B cell (primary cell): ENCODE measurements at regions not wholly inside any gene's neighbourhood (a gene's known extent, or its start where the extent isn't known, plus 50 kb on each side); places are given as distances from the start of the nearest gene placed in this dataset.

Source experiments
- ATAC-seq: fragments of 200-7000 bp; cut with Tn5 transposase; one replicate; pipeline ENCODE4 v1.10.0; 2021; ENCODE audit warnings: low read depth, mild to moderate bottlenecking, moderate number of reproducible peaks, moderate library complexity
- CTCF ChIA-PET: fragments of 350-600 bp; sonication (Branson Sonifier 250); formaldehyde crosslinking; loops from one replicate; lab custom pipeline; 2021; ENCODE audit warnings: antibody characterized with exemption, inconsistent platforms; lab: Charles Lee
- POLR2A ChIA-PET: fragments of 350-600 bp; sonication (Branson Sonifier 250); formaldehyde crosslinking; loops from one replicate; lab custom pipeline; 2021; ENCODE audit warnings: antibody characterized with exemption; lab: Charles Lee
- DNase-seq: peaks from one replicate; pipeline ENCODE4 v3.0.0; 2013
- H2AFZ ChIP-seq: 2 replicates; pipeline ENCODE4 v1.6.1; 2012; ENCODE audit warnings: mild to moderate bottlenecking, low read depth, low read length; ENCODE audit not compliant: insufficient read depth, poor library complexity, severe bottlenecking
- H3K27ac ChIP-seq, 2 donors: 1 replicate in 1 of 2; 2 replicates in 1 of 2; pipeline ENCODE4 v1.5.1; 2012 to 2013; ENCODE audit warnings: low read length in 2 of 2, mild to moderate bottlenecking in 2 of 2, moderate library complexity in 1 of 2
- H3K27me3 ChIP-seq, 4 experiments: fragments of 200-600 bp in 1 of 4; sonication (generic) in 1 of 4; replicated peaks in 1 of 4; 1 replicate in 2 of 4; 2 replicates in 2 of 4; pipeline versions ENCODE4 v1.6.1 to v1.7.0; 2013 to 2016; ENCODE audit warnings: low read length in 3 of 4, mild to moderate bottlenecking in 2 of 4, mixed read lengths in 1 of 4, moderate library complexity in 1 of 4; ENCODE audit not compliant: insufficient read depth in 4 of 4, control insufficient read depth in 3 of 4; ENCODE audit errors: control extremely low read depth in 1 of 4
- H3K36me3 ChIP-seq, 2 experiments: replicated peaks in 1 of 2; 1 replicate in 1 of 2; 2 replicates in 1 of 2; pipeline versions ENCODE4 v1.6.1 to v1.7.1; 2013; ENCODE audit warnings: low read length in 1 of 2; ENCODE audit not compliant: insufficient read depth in 2 of 2, control insufficient read depth in 1 of 2; ENCODE audit errors: control extremely low read depth in 1 of 2, extremely low read depth in 1 of 2
- H3K4me1 ChIP-seq, 2 donors: fragments of 200-600 bp in 1 of 2; sonication (generic) in 1 of 2; 1 replicate in 1 of 2; 2 replicates in 1 of 2; pipeline versions ENCODE4 v1.5.1 to v1.6.1; 2013 to 2017; ENCODE audit warnings: low read length in 2 of 2; ENCODE audit not compliant: control insufficient read depth in 2 of 2, insufficient read depth in 2 of 2
- H3K4me2 ChIP-seq: replicated peaks from 2 replicates; pipeline ENCODE3; 2012; ENCODE audit warnings: mild to moderate bottlenecking, low read depth, low read length; ENCODE audit not compliant: poor library complexity, severe bottlenecking
- H3K4me3 ChIP-seq, 5 experiments: fragments of 200-600 bp in 1 of 5; sonication (generic) in 1 of 5; 1 replicate in 3 of 5; 2 replicates in 2 of 5; pipeline versions ENCODE4 v1.5.1 to v1.7.0; 2011 to 2016; ENCODE audit warnings: low read length in 4 of 5, mild to moderate bottlenecking in 4 of 5, low read depth in 2 of 5, control low read depth in 1 of 5, moderate library complexity in 1 of 5; ENCODE audit not compliant: insufficient read depth in 1 of 5; ENCODE audit errors: control extremely low read depth in 1 of 5, extremely low read depth in 1 of 5
- H3K79me2 ChIP-seq: fragments of 200-600 bp; sonication (generic); one replicate; pipeline ENCODE4 v1.6.0; 2016; ENCODE audit warnings: low read length; ENCODE audit not compliant: control insufficient read depth, insufficient read depth
- H3K9ac ChIP-seq: fragments of 200-600 bp; sonication (generic); 2 replicates; pipeline ENCODE4 v1.6.1; 2017; ENCODE audit warnings: mild to moderate bottlenecking, low read length, moderate library complexity
- H3K9me3 ChIP-seq, 3 donors: one replicate each; pipeline versions ENCODE4 v1.6.1 to v1.7.1; 2013; ENCODE audit warnings: low read length in 2 of 3; ENCODE audit not compliant: control insufficient read depth in 2 of 3, insufficient read depth in 1 of 3; ENCODE audit errors: control extremely low read depth in 1 of 3
- H4K20me1 ChIP-seq: 2 replicates; pipeline ENCODE4 v1.6.0; 2012; ENCODE audit warnings: mild to moderate bottlenecking, low read length; ENCODE audit not compliant: insufficient read depth, control insufficient read depth, poor library complexity, severe bottlenecking
- H3K27ac Mint-ChIP-seq: one replicate; pipeline ENCODE4 v1.8.0; 2021; ENCODE audit warnings: mixed read lengths
- H3K27me3 Mint-ChIP-seq: one replicate; pipeline ENCODE4 v1.8.0; 2021; ENCODE audit warnings: mixed read lengths
- H3K4me1 Mint-ChIP-seq: one replicate; pipeline ENCODE4 v1.8.0; 2021; ENCODE audit warnings: mixed read lengths
- H3K4me3 Mint-ChIP-seq: one replicate; pipeline ENCODE4 v1.8.0; 2021; ENCODE audit warnings: mixed read lengths
- H3K9me3 Mint-ChIP-seq: one replicate; pipeline ENCODE4 v1.8.0; 2022; ENCODE audit warnings: mixed read lengths; ENCODE audit not compliant: insufficient read depth
- CTCF ChIP-seq: fragments of 200-600 bp; IDR thresholded peaks from one replicate; pipeline ENCODE4 v1.8.0; 2022; ENCODE audit warnings: antibody characterized with exemption, mild to moderate bottlenecking
- EZH2 ChIP-seq: IDR thresholded peaks from 2 replicates; pipeline ENCODE4 v1.6.1; 2012; ENCODE audit warnings: borderline replicate concordance, low read depth, mild to moderate bottlenecking, moderate library complexity, low read length; ENCODE audit not compliant: insufficient read depth, poor library complexity, severe bottlenecking
- WGBS: methylation state at CpG from one replicate; pipeline ENCODE4 v1.1.5; 2013; ENCODE audit warnings: missing lambda C conversion rate; ENCODE audit not compliant: insufficient coverage; 5-methylcytosine and 5-hydroxymethylcytosine counted together
- intact Hi-C: fragments of 100-400 bp; cut with micrococcal nuclease; formaldehyde crosslinking; loops from one replicate; pipeline ENCODE4 v1.10.0; 2022

- Histone ChIP-seq H3K27me3 (no peaks in the 10 kb centered on the region), H3K4me2 (no peak overlapping the region), H3K4me1 (no peaks in the 10 kb centered on the region), H2AFZ (no peak overlapping the region), H3K79me2 (no peaks in the 10 kb centered on the region), H3K9me3 (no peaks in the 10 kb centered on the region), H3K36me3 (no peaks in the 10 kb centered on the region), H4K20me1 (no peaks in the 10 kb centered on the region), H3K9ac (no peak overlapping the region), H3K27ac (no peak overlapping the region), H3K4me3 (no peak overlapping the region)
- Mint-ChIP-seq H3K4me3 (no peak overlapping the region), H3K9me3 (no peaks in the 10 kb centered on the region), H3K27me3 (peaks cover 12% of the 10 kb centered on the region), H3K4me1 (no peaks in the 10 kb centered on the region), H3K27ac (no peak overlapping the region)
- TF ChIP-seq EZH2 (no peak), CTCF (no peak)
- intact Hi-C loops: no loop called here
- 100% methylated on average over 2 of the region's 4 CpGs for WGBS
- DNase-seq: no peak
- no peak for ATAC-seq
- POLR2A ChIA-PET: no interaction called here
- CTCF ChIA-PET: no interaction called here
These were observed 91.3 kb downstream of the RWDD3 start for GRCh38 chr1:95325349-95325748.

- Histone ChIP-seq H3K9ac (no peak overlapping the region), H3K4me2 (no peak overlapping the region), H2AFZ (no peak overlapping the region), H3K27me3 (no peaks in the 10 kb centered on the region), H3K9me3 (no peaks in the 10 kb centered on the region), H3K4me3 (no peak overlapping the region), H3K4me1 (no peaks in the 10 kb centered on the region), H3K27ac (no peak overlapping the region), H3K79me2 (no peaks in the 10 kb centered on the region), H4K20me1 (no peaks in the 10 kb centered on the region), H3K36me3 (no peaks in the 10 kb centered on the region)
- Mint-ChIP-seq H3K9me3 (no peaks in the 10 kb centered on the region), H3K4me3 (no peak overlapping the region), H3K27ac (no peak overlapping the region), H3K4me1 (no peaks in the 10 kb centered on the region), H3K27me3 (peaks cover 12% of the 10 kb centered on the region)
- no peak for TF ChIP-seq EZH2
- no peak for TF ChIP-seq CTCF
- ATAC-seq: no peak
- POLR2A ChIA-PET: no interaction called here
- DNase-seq: no peak
- CTCF ChIA-PET: no interaction called here
- WGBS: 40% methylated on average over 4 of the region's 4 CpGs
- intact Hi-C loops: no loop called here
These were observed 92.0 kb downstream of the RWDD3 start for GRCh38 chr1:95326023-95326422.
